ENCODE measurements at regions not wholly inside any gene's neighbourhood (a gene's known extent, or its start where the extent isn't known, plus 50 kb on each side); places are given as distances from the start of the nearest gene placed in this dataset.

- TF ChIP-seq, protein P1, sequence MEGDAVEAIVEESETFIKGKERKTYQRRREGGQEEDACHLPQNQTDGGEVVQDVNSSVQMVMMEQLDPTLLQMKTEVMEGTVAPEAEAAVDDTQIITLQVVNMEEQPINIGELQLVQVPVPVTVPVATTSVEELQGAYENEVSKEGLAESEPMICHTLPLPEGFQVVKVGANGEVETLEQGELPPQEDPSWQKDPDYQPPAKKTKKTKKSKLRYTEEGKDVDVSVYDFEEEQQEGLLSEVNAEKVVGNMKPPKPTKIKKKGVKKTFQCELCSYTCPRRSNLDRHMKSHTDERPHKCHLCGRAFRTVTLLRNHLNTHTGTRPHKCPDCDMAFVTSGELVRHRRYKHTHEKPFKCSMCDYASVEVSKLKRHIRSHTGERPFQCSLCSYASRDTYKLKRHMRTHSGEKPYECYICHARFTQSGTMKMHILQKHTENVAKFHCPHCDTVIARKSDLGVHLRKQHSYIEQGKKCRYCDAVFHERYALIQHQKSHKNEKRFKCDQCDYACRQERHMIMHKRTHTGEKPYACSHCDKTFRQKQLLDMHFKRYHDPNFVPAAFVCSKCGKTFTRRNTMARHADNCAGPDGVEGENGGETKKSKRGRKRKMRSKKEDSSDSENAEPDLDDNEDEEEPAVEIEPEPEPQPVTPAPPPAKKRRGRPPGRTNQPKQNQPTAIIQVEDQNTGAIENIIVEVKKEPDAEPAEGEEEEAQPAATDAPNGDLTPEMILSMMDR (IDR thresholded peaks at IDR 0.05), result no peak
- no peak for TF ChIP-seq POLR2A (IDR thresholded peaks at IDR 0.05)
- TF ChIP-seq POLR2AphosphoS5 (IDR thresholded peaks at IDR 0.05), result no peak
Measured at GRCh38 chr4:72702948-72703347, 133.9 kb upstream of the ADAMTS3 start.

Measured in sigmoid colon (tissue), 4 donors.